ENCODE measurements at regions not wholly inside any gene's neighbourhood (a gene's known extent, or its start where the extent isn't known, plus 50 kb on each side); places are given as distances from the start of the nearest gene placed in this dataset.
"Not testable (repeated sequence)": the region's sequence is repeated elsewhere in the genome, so short reads cannot be mapped to it uniquely, and the experiment has no call there.

DNA sequence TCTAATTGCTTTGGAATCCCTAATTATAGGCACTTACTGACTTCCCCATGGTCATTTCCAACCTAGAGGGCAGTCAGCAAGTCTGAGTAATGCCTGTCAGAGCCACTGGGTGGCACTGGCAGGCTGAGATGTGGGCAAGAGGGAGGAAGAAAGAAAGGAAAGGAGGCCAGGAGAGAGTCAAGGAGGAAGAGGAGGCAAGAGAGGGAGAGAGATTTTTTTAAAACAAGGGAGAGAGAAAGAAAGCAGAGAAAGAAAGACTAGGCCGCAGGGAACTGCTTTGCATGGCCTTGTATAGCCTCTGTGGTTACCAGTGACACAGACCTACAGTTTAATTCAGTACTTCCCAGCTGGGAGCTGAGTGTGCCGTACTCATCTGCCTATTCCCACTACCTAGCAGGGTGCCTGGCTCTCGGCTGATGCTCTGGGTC is 210.4 kb upstream of the ADO start:
- DNase-seq (peak; percentile 60 to 87 (median 76)), ATAC-seq (peak; percentile 86 to 89)
- 49% methylated on average over 3 of the region's 3 CpGs for WGBS
- Histone ChIP-seq H3K4me1 (ENCODE audit: control insufficient read depth, insufficient read depth, low read length) (no peaks in the 10 kb centered on the region), H3K9me3 (ENCODE audit: control insufficient read depth, low read length) (no peaks in the 10 kb centered on the region), H3K4me3 (ENCODE audit: low read length) (no peak overlapping the region), H3K27me3 (ENCODE audit: control insufficient read depth, insufficient read depth) (no peaks in the 10 kb centered on the region), H3K27ac (ENCODE audit: low read length) (no peak overlapping the region)
- intact Hi-C loops (cut with DNase I) = loop anchor here (5.0 to 10.0 kb wide), 5 partner anchors 149 to 563 kb away; no protein-coding TSS in a partner anchor

DNA sequence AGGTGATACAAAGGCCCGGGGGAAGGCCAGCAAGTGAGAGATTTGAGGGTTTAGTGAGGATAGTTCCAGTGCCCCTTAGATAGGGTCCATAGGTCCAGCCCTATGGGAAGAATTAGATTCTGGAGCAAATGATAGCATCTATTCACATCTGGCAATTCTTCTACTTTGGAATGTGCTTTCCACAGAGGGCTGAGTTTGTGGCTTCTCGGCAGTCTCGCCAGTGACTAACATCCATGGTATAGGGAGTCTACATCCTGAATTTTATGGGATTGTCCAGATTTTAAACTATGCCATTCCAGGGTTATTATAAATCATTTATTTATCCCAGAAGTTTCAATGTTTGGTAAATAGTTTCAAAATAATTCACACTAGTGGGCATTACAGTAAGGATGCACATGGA is 207.3 kb upstream of the ADO start:
- no peak overlapping the region for H3K27ac ChIP-seq (ENCODE audit: low read length)
- no peaks in the 10 kb centered on the region for H3K27me3 ChIP-seq (ENCODE audit: control insufficient read depth, insufficient read depth)

DNA sequence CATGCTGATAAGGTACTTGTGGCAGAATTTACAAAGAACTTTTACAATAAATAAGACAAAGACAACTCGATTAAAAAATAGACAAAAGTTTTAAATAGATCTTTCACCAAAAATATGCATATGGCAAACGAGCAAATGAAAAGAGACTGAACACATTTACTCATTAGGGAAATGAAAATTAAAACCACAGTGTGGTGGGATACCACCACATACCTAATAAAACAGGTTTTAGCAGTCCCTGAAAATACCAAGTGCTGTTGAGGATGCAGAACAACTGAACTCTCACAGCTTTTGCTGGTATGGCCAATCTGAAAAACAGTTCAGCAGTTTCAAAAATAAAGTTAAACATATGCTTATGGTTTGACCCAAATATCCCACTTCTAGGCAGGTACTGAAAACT is 205.4 kb upstream of the ADO start:
- DNase-seq (no peak), ATAC-seq (no peak)
- H3K9me3 ChIP-seq (ENCODE audit: control insufficient read depth, low read length) = no peaks in the 10 kb centered on the region
- no peaks in the 10 kb centered on the region for H3K27me3 ChIP-seq (ENCODE audit: control insufficient read depth, insufficient read depth)
- no peaks in the 10 kb centered on the region for H3K4me1 ChIP-seq (ENCODE audit: control insufficient read depth, insufficient read depth, low read length)
- no peak overlapping the region for H3K4me3 ChIP-seq (ENCODE audit: low read length)
- H3K27ac ChIP-seq (ENCODE audit: low read length) = no peak overlapping the region
- 78% methylated on average over 2 of the region's 2 CpGs for WGBS
- intact Hi-C loops (cut with DNase I) = loop anchor here in 3 of 4 donors (10.0 kb wide), 3 partner anchors 154 to 556 kb away; no protein-coding TSS in a partner anchor

More for the DNA sequence above, 207.3 kb upstream of the ADO start:
- WGBS = 96% methylated on average over 3 of the region's 3 CpGs
- ATAC-seq (no peak), DNase-seq (no peak)
- Histone ChIP-seq H3K4me1 (ENCODE audit: control insufficient read depth, insufficient read depth, low read length) (no peaks in the 10 kb centered on the region), H3K9me3 (ENCODE audit: control insufficient read depth, low read length) (no peaks in the 10 kb centered on the region), H3K4me3 (ENCODE audit: low read length) (no peak overlapping the region)
- intact Hi-C loops (cut with DNase I) = loop anchor here in 3 of 4 donors (10.0 kb wide), 3 partner anchors 152 to 558 kb away; no protein-coding TSS in a partner anchor

DNA sequence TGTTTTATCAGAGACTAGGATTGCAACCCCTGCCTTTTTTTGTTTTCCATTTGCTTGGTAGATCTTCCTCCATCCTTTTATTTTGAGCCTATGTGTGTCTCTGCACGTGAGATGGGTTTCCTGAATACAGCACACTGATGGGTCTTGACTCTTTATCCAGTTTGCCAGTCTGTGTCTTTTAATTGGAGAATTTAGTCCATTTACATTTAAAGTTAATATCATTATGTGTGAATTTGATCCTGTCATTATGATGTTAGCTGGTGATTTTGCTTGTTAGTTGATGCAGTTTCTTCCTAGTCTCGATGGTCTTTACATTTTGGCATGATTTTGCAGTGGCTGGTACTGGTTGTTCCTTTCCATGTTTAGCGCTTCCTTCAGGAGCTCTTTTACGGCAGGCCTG is 198.0 kb upstream of the ADO start:
- H3K4me1 ChIP-seq (ENCODE audit: control insufficient read depth, insufficient read depth, low read length); DNase-seq; H3K27ac ChIP-seq (ENCODE audit: low read length); ATAC-seq; H3K4me3 ChIP-seq (ENCODE audit: low read length); intact Hi-C loops (cut with DNase I); H3K9me3 ChIP-seq (ENCODE audit: control insufficient read depth, low read length); H3K27me3 ChIP-seq (ENCODE audit: control insufficient read depth, insufficient read depth): not testable (repeated sequence)
- 95% methylated on average over 3 of the region's 4 CpGs for WGBS

DNA sequence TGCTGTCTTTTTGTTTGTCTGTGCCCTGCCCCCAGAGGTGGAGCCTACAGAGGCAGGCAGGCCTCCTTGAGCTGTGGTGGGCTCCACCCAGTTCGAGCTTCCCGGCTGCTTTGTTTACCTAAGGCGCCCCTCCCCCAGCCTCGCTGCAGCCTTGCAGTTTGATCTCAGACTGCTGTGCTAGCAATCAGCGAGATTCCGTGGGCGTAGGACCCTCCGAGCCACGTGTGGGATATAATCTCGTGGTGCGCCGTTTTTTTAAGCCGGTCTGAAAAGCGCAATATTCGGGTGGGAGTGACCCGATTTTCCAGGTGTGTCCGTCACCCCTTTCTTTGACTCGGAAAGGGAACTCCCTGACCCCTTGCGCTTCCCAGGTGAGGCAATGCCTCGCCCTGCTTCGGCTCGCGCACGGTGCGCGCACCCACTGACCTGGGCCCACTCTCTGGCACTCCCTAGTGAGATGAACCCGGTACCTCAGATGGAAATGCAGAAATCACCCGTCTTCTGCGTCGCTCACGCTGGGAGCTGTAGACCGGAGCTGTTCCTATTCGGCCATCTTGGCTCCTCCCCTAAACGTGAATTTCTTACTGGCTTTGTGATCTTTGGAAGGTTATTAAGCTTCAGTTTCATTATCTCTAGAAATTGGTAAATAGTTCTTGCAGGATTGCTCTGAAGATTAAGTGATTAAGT is 196.2 kb upstream of the ADO start:
- H3K9me3 ChIP-seq (ENCODE audit: control insufficient read depth, low read length); H3K4me1 ChIP-seq (ENCODE audit: control insufficient read depth, insufficient read depth, low read length); H3K27me3 ChIP-seq (ENCODE audit: control insufficient read depth, insufficient read depth); H3K4me3 ChIP-seq (ENCODE audit: low read length); DNase-seq; H3K27ac ChIP-seq (ENCODE audit: low read length); intact Hi-C loops (cut with DNase I); ATAC-seq: not testable (repeated sequence)
- WGBS = 74% methylated on average over 29 of the region's 34 CpGs

DNA sequence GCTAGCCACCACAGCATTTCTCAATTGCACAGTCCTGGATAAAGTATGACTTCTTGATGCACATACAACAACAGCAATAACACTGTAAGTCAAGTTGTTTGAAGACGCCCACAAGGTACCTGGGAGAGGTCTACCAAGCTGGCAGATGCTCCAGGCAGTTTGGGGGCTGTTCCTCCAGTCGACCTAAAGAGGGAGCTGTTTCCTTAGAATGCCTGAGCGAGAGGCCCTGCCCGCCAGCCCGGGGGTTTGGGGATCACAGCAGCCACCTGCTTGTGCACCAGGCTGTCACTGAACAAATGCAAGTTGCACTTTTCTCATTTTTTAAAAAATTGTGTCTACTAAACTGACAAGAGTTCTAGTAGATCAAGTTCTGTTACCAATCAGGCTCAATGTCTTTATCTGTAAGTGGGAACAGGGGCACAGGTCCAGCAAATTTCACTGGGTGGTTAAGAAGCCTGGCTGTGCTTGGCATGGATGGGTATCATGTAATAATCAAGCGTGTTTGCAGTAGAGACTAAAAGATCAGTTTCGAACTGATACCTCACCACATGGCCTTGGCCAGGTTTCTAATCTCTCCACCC is 193.8 kb upstream of the ADO start:
- ATAC-seq (peak; percentile 61 to 69), DNase-seq (peak; percentile 26 to 75 (median 75))
- Histone ChIP-seq H3K27me3 (ENCODE audit: control insufficient read depth, insufficient read depth) (no peaks in the 10 kb centered on the region), H3K9me3 (ENCODE audit: control insufficient read depth, low read length) (no peaks in the 10 kb centered on the region), H3K4me3 (ENCODE audit: low read length) (no peak overlapping the region), H3K4me1 (ENCODE audit: control insufficient read depth, insufficient read depth, low read length) (no peaks in the 10 kb centered on the region), H3K27ac (ENCODE audit: low read length) (no peak overlapping the region)
- intact Hi-C loops (cut with DNase I) = loop anchor here (5.0 to 10.0 kb wide), 2 partner anchors 204 to 207 kb away; partner anchors contain the start of gene EGR2 (in 4 of the 4)
- 30% methylated on average over 7 of the region's 7 CpGs for WGBS

DNA sequence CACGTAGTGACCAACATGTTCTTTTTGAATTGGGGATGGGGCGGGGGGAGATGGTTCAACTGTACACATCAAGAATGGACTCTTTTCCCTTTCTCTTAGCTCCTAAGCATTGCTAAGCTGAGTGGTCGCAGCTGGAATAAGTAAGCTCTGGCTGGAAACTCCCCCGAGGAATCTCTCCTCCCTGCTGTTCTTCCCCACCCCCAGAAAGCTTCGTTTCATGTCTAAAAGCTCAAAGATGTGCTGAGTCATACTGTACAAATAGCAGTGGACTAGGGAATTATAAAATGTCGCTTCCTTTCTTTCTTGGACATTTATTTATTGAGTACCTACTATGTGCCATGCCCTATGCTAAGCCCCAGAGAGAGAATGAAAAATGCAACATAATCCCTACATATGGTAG is 191.1 kb upstream of the ADO start:
- no peak overlapping the region for H3K4me3 ChIP-seq (ENCODE audit: low read length)
- no peaks in the 10 kb centered on the region for H3K27me3 ChIP-seq (ENCODE audit: control insufficient read depth, insufficient read depth)
- H3K9me3 ChIP-seq (ENCODE audit: control insufficient read depth, low read length) = no peaks in the 10 kb centered on the region
- ATAC-seq (no peak), DNase-seq (no peak)
- WGBS = 60% methylated on average over 6 of the region's 6 CpGs
- H3K27ac ChIP-seq (ENCODE audit: low read length) = no peak overlapping the region
- no peaks in the 10 kb centered on the region for H3K4me1 ChIP-seq (ENCODE audit: control insufficient read depth, insufficient read depth, low read length)
- intact Hi-C loops (cut with DNase I) = loop anchor here (5.0 to 10.0 kb wide), 2 partner anchors 201 to 204 kb away; partner anchors contain the start of gene EGR2 (in 4 of the 4)

DNA sequence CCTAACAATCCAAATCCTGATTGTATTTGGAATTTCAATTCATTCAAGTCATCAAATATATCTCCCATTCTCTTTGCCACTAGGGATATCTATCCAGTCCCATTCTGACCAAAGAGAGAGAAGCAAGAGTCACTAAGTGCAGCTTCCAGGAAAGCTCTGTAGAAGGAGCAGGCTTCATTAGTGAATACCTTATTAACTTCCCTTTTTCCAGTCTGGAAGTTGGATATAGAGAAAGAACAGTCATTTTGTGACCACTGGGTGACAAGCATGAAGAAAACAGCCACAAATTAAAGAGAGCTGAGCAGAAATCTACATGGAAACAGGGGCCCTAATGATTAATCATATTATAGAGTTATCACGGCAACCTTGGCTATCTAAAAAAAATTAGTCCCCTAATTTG is 190.7 kb upstream of the ADO start:
- intact Hi-C loops (cut with DNase I) = loop anchor here (5.0 to 10.0 kb wide), 2 partner anchors 201 to 203 kb away; partner anchors contain the start of gene EGR2 (in 4 of the 4)
- WGBS = 98% methylated on average over 1 of the region's 1 CpG
- ATAC-seq = no peak
- Histone ChIP-seq H3K4me3 (ENCODE audit: low read length) (no peak overlapping the region), H3K27me3 (ENCODE audit: control insufficient read depth, insufficient read depth) (no peaks in the 10 kb centered on the region), H3K9me3 (ENCODE audit: control insufficient read depth, low read length) (no peaks in the 10 kb centered on the region), H3K27ac (ENCODE audit: low read length) (no peak overlapping the region), H3K4me1 (ENCODE audit: control insufficient read depth, insufficient read depth, low read length) (no peaks in the 10 kb centered on the region)
- DNase-seq = no peak

DNA sequence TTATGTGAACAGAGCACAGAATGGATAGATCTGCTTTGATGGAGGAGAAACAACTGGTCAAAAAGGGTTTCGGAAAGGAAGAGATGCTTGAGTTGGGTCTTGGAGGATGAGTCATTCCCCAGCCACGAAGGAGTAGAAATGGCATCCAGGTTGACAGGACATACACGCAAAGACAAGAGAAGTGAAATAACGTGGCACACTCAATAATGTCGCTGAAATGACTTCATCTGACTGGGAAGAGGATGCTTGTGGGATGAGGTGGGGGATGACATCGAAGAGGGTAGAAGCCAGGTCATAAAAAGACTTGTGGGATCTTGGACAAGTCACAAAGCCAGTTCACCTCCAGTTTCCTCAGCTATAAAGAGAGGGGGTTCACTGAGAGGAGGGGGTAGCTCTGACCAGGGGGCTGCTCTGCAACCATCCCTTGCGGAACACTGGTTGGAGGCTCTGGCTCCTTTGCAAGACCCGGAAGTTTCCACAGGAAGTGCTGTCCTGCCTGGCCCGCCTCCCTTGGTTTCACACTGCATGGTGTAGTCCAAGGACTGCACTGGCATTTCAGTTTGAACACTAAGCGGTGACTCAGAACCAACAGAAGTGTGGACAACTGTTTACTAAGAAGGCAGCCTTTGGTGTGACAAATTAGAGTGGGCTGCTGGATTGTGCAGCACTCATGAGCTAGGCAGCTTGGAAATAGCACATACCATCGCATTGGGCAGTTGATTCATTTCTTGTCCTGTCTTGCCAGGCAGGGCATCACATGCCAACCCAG is 189.9 kb upstream of the ADO start:
- Histone ChIP-seq H3K27me3 (ENCODE audit: control insufficient read depth, insufficient read depth) (no peaks in the 10 kb centered on the region), H3K27ac (ENCODE audit: low read length) (no peak overlapping the region), H3K9me3 (ENCODE audit: control insufficient read depth, low read length) (no peaks in the 10 kb centered on the region), H3K4me3 (ENCODE audit: low read length) (no peak overlapping the region), H3K4me1 (ENCODE audit: control insufficient read depth, insufficient read depth, low read length) (no peaks in the 10 kb centered on the region)
- DNase-seq = no peak
- intact Hi-C loops (cut with DNase I) = loop anchor here (5.0 to 10.0 kb wide), 2 partner anchors 200 to 203 kb away; partner anchors contain the start of gene EGR2 (in 4 of the 4)
- peak in 1 of 2 donors; percentile 50 for ATAC-seq
- WGBS = 87% methylated on average over 11 of the region's 11 CpGs

DNA sequence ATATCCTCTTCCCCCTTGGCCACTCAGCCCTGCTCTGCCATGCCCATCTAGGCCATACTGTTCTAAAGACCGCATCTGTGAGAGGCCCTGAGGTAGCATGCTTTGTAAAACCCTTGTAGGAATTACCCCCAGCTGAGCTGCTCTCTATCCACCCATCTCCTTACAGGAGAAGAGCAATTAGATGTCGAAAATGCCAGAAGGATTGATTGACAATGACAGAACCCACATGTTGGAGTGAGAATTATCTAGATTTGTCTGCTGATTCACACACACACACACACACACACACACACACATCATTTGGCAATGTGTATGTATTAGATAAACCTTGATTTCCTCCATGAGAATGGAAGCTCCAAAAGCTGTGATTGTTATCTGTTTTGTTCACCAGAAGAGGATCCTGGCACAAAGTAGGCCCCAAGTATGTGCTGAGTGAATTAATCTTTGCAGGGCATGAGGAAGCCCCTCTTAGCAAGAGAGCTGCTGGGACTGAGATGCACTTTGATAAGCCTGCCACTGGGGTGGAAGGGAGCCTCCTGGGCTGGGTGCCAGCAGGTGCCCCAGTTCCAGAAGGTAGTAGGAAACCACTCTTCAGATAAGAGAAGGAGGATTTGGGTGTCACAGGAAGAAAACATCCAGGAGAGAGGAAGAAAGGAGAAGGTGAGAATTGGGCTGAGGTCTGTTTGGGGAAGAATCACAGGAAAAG is 187.5 kb upstream of the ADO start:
- Histone ChIP-seq H3K9me3 (ENCODE audit: control insufficient read depth, low read length) (no peaks in the 10 kb centered on the region), H3K4me3 (ENCODE audit: low read length) (no peak overlapping the region), H3K27ac (ENCODE audit: low read length) (no peak overlapping the region), H3K4me1 (ENCODE audit: control insufficient read depth, insufficient read depth, low read length) (no peaks in the 10 kb centered on the region), H3K27me3 (ENCODE audit: control insufficient read depth, insufficient read depth) (no peaks in the 10 kb centered on the region)
- intact Hi-C loops (cut with DNase I) = loop anchor here in 1 of 4 donors (10.0 kb wide), 1 partner anchor 198 kb away; the partner anchor contains the start of gene EGR2
- WGBS = 89% methylated on average over 2 of the region's 2 CpGs
- DNase-seq (no peak), ATAC-seq (no peak)

Measured in right cardiac atrium (tissue), 5 donors.